ENCODE measurements at regions not wholly inside any gene's neighbourhood (a gene's known extent, or its start where the extent isn't known, plus 50 kb on each side); places are given as distances from the start of the nearest gene placed in this dataset.
A peak's percentile ranks its signal among the peaks of the same experiment; 100 is the strongest.

- no peak overlapping the region for H3K27ac ChIP-seq
- 93 to 95% methylated on average over 2 of the region's 2 CpGs for WGBS, 2 donors
- H3K36me3 ChIP-seq = no peaks in the 10 kb centered on the region
- no peaks in the 10 kb centered on the region for H3K9me3 ChIP-seq
- H3K4me1 ChIP-seq = no peaks in the 10 kb centered on the region
- H3K4me3 ChIP-seq = no peak overlapping the region
- no peak for DNase-seq
- TF ChIP-seq CTCF (IDR thresholded peaks at IDR 0.05) = no peak
- TF ChIP-seq EP300 (IDR thresholded peaks at IDR 0.05) = no peak
- TF ChIP-seq POLR2AphosphoS5 (IDR thresholded peaks at IDR 0.05) = no peak
- no peak for TF ChIP-seq POLR2A (IDR thresholded peaks at IDR 0.05)
- intact Hi-C loops (cut with DNase I) = no loop called here
- H3K27me3 ChIP-seq = no peaks in the 10 kb centered on the region
These were observed 90.2 kb upstream of the CTSC start for GRCh38 chr11:88427719-88428118.

- Histone ChIP-seq H3K4me3 (no peak overlapping the region), H3K27me3 (no peaks in the 10 kb centered on the region), H3K9me3 (no peaks in the 10 kb centered on the region), H3K36me3 (no peaks in the 10 kb centered on the region), H3K4me1 (peaks cover 0 to 13% (median 0%) of the 10 kb centered on the region in 4 donors), H3K27ac (no peak overlapping the region)
- TF ChIP-seq POLR2A (IDR thresholded peaks at IDR 0.05) (no peak), CTCF (IDR thresholded peaks at IDR 0.05) (no peak), EP300 (IDR thresholded peaks at IDR 0.05) (no peak), POLR2AphosphoS5 (IDR thresholded peaks at IDR 0.05) (no peak)
- no peak for DNase-seq
- intact Hi-C loops (cut with DNase I) = no loop called here
- WGBS, 2 donors = 81 to 93% methylated on average over 6 of the region's 6 CpGs
These were observed 87.3 kb upstream of the CTSC start for GRCh38 chr11:88424881-88425280.

- intact Hi-C loops (cut with DNase I) = no loop called here
- no peaks in the 10 kb centered on the region for H3K9me3 ChIP-seq
- no peaks in the 10 kb centered on the region for H3K27me3 ChIP-seq
- H3K4me1 ChIP-seq = peaks cover 0 to 13% (median 0%) of the 10 kb centered on the region in 4 donors
- no peak for TF ChIP-seq POLR2A (IDR thresholded peaks at IDR 0.05)
- no peak for TF ChIP-seq CTCF (IDR thresholded peaks at IDR 0.05)
- TF ChIP-seq EP300 (IDR thresholded peaks at IDR 0.05) = no peak
- 27 to 80% methylated on average over 1 of the region's 1 CpG for WGBS, 2 donors
- no peaks in the 10 kb centered on the region for H3K36me3 ChIP-seq
- H3K4me3 ChIP-seq = no peak overlapping the region
- peak overlapping the region in 2 of 4 donors; percentile 40 to 44 for H3K27ac ChIP-seq
- DNase-seq = no peak
These were observed 84.0 kb upstream of the CTSC start for GRCh38 chr11:88421530-88421929.

GRCh38 chr11:88420165-88420791, 82.7 kb upstream of the CTSC start:
- Histone ChIP-seq H3K9me3 (no peaks in the 10 kb centered on the region), H3K4me1 (peaks cover 0 to 15% (median 2%) of the 10 kb centered on the region in 4 donors), H3K27me3 (no peaks in the 10 kb centered on the region), H3K27ac (peak overlapping the region in 2 of 4 donors; percentile 40 to 44), H3K36me3 (no peaks in the 10 kb centered on the region), H3K4me3 (no peak overlapping the region)
- intact Hi-C loops (cut with DNase I) = no loop called here
- TF ChIP-seq POLR2AphosphoS5 (IDR thresholded peaks at IDR 0.05) (peak in 1 of 4 donors; percentile 7), CTCF (IDR thresholded peaks at IDR 0.05) (no peak)
- 83 to 88% methylated on average over 7 of the region's 7 CpGs for WGBS, 2 donors
- DNase-seq = no peak

GRCh38 chr11:88418508-88418907, 81.0 kb upstream of the CTSC start:
- intact Hi-C loops (cut with DNase I) = loop anchor here (5.0 kb wide), 1 partner anchor 136 kb away; no protein-coding TSS in a partner anchor
- no peak overlapping the region for H3K27ac ChIP-seq
- TF ChIP-seq POLR2A (IDR thresholded peaks at IDR 0.05) (no peak), EP300 (IDR thresholded peaks at IDR 0.05) (no peak), CTCF (IDR thresholded peaks at IDR 0.05) (no peak)
- no peaks in the 10 kb centered on the region for H3K36me3 ChIP-seq
- no peak for DNase-seq
- no peaks in the 10 kb centered on the region for H3K27me3 ChIP-seq
- peaks cover 0 to 27% (median 15%) of the 10 kb centered on the region in 4 donors for H3K4me1 ChIP-seq
- 17 to 68% methylated on average over 3 of the region's 3 CpGs for WGBS, 2 donors
- H3K9me3 ChIP-seq = no peaks in the 10 kb centered on the region
- no peak overlapping the region for H3K4me3 ChIP-seq
